ENCODE measurements at regions not wholly inside any gene's neighbourhood (a gene's known extent, or its start where the extent isn't known, plus 50 kb on each side); places are given as distances from the start of the nearest gene placed in this dataset.

GRCh38 chr3:148131990-148132638, 565.6 kb upstream of the AGTR1 start:
- no peak for TF ChIP-seq CTCF (IDR thresholded peaks at IDR 0.05)
- TF ChIP-seq POLR2A (IDR thresholded peaks at IDR 0.05) = no peak
- TF ChIP-seq EP300 (IDR thresholded peaks at IDR 0.05) = no peak

Data from gastroesophageal sphincter (tissue), 3 donors.